ENCODE measurements at regions not wholly inside any gene's neighbourhood (a gene's known extent, or its start where the extent isn't known, plus 50 kb on each side); places are given as distances from the start of the nearest gene placed in this dataset.

GRCh38 chr7:89926701-89927100 is 227.6 kb upstream of the STEAP1 start:
- TF ChIP-seq CTCF (IDR thresholded peaks at IDR 0.05) (no peak), POLR2A (IDR thresholded peaks at IDR 0.05) (no peak)

All from uterus (tissue), 2 donors.